Osteoblast (primary cell): ENCODE measurements at regions not wholly inside any gene's neighbourhood (a gene's known extent, or its start where the extent isn't known, plus 50 kb on each side); places are given as distances from the start of the nearest gene placed in this dataset.
"Not testable (repeated sequence)": the region's sequence is repeated elsewhere in the genome, so short reads cannot be mapped to it uniquely, and the experiment has no call there.

Source experiments
- DNase-seq: peaks from one replicate; pipeline ENCODE4 v3.0.0; 2011; ENCODE audit warnings: low spot score, mixed read lengths; ENCODE audit not compliant: insufficient read length; ENCODE audit errors: missing footprints
- H2AFZ ChIP-seq: 2 replicates; pipeline ENCODE4 v1.6.0; 2011; ENCODE audit warnings: mild to moderate bottlenecking, low read length
- H3K27ac ChIP-seq: 2 replicates; pipeline ENCODE4 v1.5.1; 2011; ENCODE audit warnings: mild to moderate bottlenecking, low read depth, low read length, moderate library complexity
- H3K27me3 ChIP-seq: 2 replicates; pipeline ENCODE4 v1.6.0; 2012; ENCODE audit warnings: mild to moderate bottlenecking, control low read depth, inconsistent platforms, low read length, moderate library complexity; ENCODE audit not compliant: insufficient read depth
- H3K36me3 ChIP-seq: 2 replicates; pipeline ENCODE4 v1.5.1; 2011; ENCODE audit warnings: mild to moderate bottlenecking, low read length, control low read depth, moderate library complexity; ENCODE audit not compliant: insufficient read depth
- H3K4me1 ChIP-seq: 2 replicates; pipeline ENCODE4 v1.5.1; 2011; ENCODE audit warnings: mild to moderate bottlenecking, low read length, control low read depth, moderate library complexity; ENCODE audit not compliant: insufficient read depth
- H3K4me2 ChIP-seq: 2 replicates; pipeline ENCODE4 v1.6.0; 2011; ENCODE audit warnings: mild to moderate bottlenecking, low read length; ENCODE audit not compliant: insufficient read depth
- H3K4me3 ChIP-seq: fragments of 200-600 bp; sonication (generic); 3 replicates; pipeline ENCODE4 v1.5.1; 2012; ENCODE audit warnings: mild to moderate bottlenecking, low read length, inconsistent platforms; ENCODE audit not compliant: insufficient read depth
- H3K79me2 ChIP-seq: 2 replicates; pipeline ENCODE4 v1.6.0; 2012; ENCODE audit warnings: mild to moderate bottlenecking, low read length, control low read depth, inconsistent platforms; ENCODE audit not compliant: insufficient read depth
- H3K9me3 ChIP-seq: 2 replicates; pipeline ENCODE4 v1.5.1; 2011; ENCODE audit warnings: low read depth, low read length, control low read depth
- H4K20me1 ChIP-seq: 2 replicates; pipeline ENCODE4 v1.6.0; 2012; ENCODE audit warnings: mild to moderate bottlenecking, low read length, control low read depth; ENCODE audit not compliant: insufficient read depth
- TF ChIP-seq, protein P1 (sequence below): IDR thresholded peaks from 2 replicates; pipeline ENCODE4 v1.5.1; 2011; ENCODE audit warnings: mild to moderate bottlenecking, low read depth, low read length, moderate library complexity; ENCODE audit errors: extremely low read depth

DNA sequence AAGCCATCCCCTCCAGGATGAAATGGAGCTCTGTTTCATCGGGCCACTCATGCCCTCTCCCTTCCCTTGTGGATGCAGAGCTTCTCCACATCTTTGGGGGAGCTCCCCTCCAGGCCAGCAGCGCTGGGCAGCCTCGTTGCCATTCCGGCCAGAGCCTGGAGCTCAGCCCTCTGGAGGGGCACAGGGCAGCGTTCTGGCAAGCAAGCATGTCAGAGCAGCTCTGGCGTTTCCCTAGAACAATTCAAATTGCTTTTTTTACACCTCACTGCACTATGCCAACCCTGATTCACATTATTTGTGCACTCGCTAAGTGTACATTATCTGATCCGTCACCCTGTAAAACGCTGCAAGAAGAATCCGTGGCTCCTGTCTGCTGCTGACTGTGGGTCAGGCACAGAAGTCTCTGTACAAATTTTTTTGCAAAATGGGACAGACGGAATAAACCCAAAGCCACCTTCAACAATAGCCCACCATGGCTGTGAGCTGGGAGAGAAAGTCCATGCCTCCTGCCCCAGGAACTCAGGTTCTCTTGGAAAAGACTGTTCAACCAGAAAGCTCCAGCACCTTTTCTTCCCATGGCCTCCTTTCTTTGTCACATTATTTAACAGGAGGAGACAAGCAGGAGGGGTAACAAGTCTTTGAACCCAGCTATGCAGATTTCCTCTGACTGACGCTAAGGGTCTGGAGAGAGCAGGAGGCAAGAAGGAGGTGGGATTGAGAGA, 139.5 kb upstream of the CADM1 start:
- TF ChIP-seq, protein P1, sequence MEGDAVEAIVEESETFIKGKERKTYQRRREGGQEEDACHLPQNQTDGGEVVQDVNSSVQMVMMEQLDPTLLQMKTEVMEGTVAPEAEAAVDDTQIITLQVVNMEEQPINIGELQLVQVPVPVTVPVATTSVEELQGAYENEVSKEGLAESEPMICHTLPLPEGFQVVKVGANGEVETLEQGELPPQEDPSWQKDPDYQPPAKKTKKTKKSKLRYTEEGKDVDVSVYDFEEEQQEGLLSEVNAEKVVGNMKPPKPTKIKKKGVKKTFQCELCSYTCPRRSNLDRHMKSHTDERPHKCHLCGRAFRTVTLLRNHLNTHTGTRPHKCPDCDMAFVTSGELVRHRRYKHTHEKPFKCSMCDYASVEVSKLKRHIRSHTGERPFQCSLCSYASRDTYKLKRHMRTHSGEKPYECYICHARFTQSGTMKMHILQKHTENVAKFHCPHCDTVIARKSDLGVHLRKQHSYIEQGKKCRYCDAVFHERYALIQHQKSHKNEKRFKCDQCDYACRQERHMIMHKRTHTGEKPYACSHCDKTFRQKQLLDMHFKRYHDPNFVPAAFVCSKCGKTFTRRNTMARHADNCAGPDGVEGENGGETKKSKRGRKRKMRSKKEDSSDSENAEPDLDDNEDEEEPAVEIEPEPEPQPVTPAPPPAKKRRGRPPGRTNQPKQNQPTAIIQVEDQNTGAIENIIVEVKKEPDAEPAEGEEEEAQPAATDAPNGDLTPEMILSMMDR: no peak
- no peak for DNase-seq
- H4K20me1 ChIP-seq: no peaks in the 10 kb centered on the region
- no peak overlapping the region for H2AFZ ChIP-seq
- H3K4me3 ChIP-seq: no peak overlapping the region
- no peak overlapping the region for H3K27ac ChIP-seq
- no peaks in the 10 kb centered on the region for H3K36me3 ChIP-seq
- H3K4me1 ChIP-seq: no peaks in the 10 kb centered on the region
- no peaks in the 10 kb centered on the region for H3K79me2 ChIP-seq
- no peak overlapping the region for H3K4me2 ChIP-seq
- H3K27me3 ChIP-seq: no peaks in the 10 kb centered on the region
- H3K9me3 ChIP-seq: no peaks in the 10 kb centered on the region

DNA sequence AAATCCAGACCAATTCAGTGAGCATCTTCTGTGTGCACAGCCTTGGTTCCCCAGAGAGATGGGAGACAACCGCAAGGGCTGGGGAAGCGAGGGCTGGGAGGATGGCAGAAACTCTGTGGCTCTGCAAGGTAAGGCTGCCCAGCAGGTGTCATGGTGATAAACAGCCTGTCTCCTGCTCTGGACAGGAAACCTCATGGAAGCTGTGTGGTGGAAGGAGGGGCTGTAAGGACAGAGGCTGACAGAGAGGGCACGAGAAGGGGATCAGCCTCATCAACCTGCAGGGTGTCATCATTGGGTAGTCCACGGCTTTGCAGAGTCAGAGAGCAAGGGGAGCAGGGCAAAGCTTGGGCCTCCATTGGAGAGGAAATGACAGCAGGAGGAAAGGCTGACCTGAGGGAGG, 138.4 kb upstream of the CADM1 start:
- H3K27me3 ChIP-seq: no peaks in the 10 kb centered on the region
- TF ChIP-seq, protein P1: no peak
- no peaks in the 10 kb centered on the region for H4K20me1 ChIP-seq
- no peak overlapping the region for H3K27ac ChIP-seq
- H3K36me3 ChIP-seq: no peaks in the 10 kb centered on the region
- no peak overlapping the region for H3K4me3 ChIP-seq
- DNase-seq: no peak
- no peaks in the 10 kb centered on the region for H3K9me3 ChIP-seq
- H3K79me2 ChIP-seq: no peaks in the 10 kb centered on the region
- H2AFZ ChIP-seq: no peak overlapping the region
- no peak overlapping the region for H3K4me2 ChIP-seq
- no peaks in the 10 kb centered on the region for H3K4me1 ChIP-seq

DNA sequence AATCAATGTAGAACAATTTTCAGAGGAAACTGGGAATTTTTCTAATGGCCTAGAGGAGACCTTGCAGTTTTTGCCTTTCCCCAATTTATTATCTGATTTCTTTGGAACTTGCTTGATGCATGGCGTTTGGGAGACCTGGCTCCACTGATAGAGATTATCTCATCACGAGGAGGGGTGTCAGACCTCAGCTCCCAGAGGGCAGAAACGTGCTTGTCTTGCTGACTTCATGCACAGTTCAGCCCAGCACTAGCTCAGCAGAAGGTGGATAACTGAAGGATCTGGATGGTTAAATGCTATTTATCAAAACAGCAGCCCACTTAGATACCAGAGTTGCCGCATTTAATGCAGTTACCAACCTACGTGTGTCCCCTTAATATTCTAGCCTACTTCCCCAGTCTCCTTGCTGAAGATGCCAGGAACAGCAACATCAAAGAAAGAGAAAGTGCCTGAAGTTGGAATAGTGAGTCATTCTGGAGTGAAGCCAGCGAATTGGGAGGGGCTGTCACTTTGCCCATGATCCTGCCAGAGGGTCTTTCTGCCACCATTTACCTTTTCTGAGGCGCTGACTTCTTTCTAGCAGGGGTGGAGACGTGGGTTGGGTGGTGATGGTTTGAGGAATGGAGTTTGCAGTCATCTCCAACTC, 133.5 kb upstream of the CADM1 start:
- Histone ChIP-seq H4K20me1 (no peaks in the 10 kb centered on the region), H3K9me3 (no peaks in the 10 kb centered on the region), H3K79me2 (no peaks in the 10 kb centered on the region), H3K36me3 (no peaks in the 10 kb centered on the region), H2AFZ (no peak overlapping the region), H3K4me2 (no peak overlapping the region), H3K27me3 (no peaks in the 10 kb centered on the region), H3K4me1 (no peaks in the 10 kb centered on the region), H3K27ac (no peak overlapping the region), H3K4me3 (no peak overlapping the region)
- TF ChIP-seq, protein P1: no peak
- no peak for DNase-seq

DNA sequence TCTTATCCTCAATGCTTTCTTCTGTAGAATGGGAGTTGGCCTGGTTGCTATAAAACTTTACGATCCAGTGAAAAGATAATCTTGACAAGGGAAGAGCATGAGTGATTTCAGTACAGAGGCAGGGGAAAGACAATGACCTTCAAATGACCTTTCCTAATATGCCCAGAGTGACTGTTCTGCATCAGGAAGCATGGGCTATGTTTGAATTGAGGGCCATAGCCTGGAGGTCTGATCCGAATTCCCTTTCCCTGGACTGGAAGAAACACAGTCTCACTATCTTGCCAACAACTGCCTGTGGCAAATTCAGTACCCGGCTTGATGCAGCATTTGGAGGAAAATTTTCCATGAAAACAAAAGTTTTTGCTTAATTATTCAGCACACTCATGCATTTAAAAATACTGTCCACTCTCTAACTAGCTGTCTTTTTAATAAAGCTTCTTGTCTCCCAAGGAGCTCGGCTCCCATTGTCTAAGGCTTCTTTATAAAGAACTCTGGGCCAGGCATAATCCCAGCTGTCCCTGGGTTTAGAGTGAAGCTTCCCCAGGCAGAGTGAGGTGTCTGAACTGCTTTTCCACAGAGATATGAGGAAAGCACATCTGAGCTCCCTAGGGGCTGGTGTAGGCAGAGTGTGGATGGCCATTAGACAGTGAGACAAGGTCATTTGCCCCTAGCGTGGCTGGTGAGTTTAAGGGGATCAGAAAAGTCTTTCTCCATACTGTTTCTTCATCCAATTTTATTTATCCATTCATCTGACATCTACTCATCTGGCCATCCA, 132.7 kb upstream of the CADM1 start:
- Histone ChIP-seq H3K9me3 (no peaks in the 10 kb centered on the region), H3K27ac (no peak overlapping the region), H3K4me1 (no peaks in the 10 kb centered on the region)

DNA sequence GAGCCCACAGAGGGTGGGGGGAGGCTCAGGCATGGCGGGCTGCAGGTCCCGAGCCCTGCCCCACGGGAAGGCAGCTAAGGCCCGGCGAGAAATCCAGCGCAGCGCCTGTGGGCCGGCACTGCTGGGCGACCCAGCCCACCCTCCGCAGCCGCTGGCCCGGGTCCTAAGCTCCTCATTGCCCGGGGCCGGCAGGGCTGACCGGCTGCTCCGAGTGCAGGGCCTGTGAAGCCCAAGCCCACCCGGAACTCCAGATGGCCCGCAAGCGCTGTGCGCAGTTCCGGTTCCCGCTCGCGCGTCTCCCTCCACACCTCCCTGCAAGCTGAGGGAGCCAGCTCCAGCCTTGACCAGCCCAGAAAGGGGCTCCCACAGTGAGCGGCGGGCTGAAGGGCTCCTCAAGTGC, 129.8 kb upstream of the CADM1 start:
- not testable (repeated sequence) for H3K27ac ChIP-seq, H3K9me3 ChIP-seq, H3K79me2 ChIP-seq, H2AFZ ChIP-seq, H4K20me1 ChIP-seq, H3K36me3 ChIP-seq, H3K4me2 ChIP-seq, H3K27me3 ChIP-seq, H3K4me1 ChIP-seq, DNase-seq, H3K4me3 ChIP-seq

More for the DNA sequence above, 132.7 kb upstream of the CADM1 start:
- Histone ChIP-seq H3K27me3 (no peaks in the 10 kb centered on the region), H3K4me2 (no peak overlapping the region), H3K79me2 (no peaks in the 10 kb centered on the region), H3K36me3 (no peaks in the 10 kb centered on the region), H3K4me3 (no peak overlapping the region), H2AFZ (no peak overlapping the region), H4K20me1 (no peaks in the 10 kb centered on the region)
- TF ChIP-seq, protein P1: no peak
- DNase-seq: no peak
